ENCODE measurements at regions not wholly inside any gene's neighbourhood (a gene's known extent, or its start where the extent isn't known, plus 50 kb on each side); places are given as distances from the start of the nearest gene placed in this dataset.
"Not testable (repeated sequence)": the region's sequence is repeated elsewhere in the genome, so short reads cannot be mapped to it uniquely, and the experiment has no call there.

GRCh38 chr17:70407506-70407905 is 238.2 kb downstream of the KCNJ2 start:
- DNase-seq (ENCODE audit: low spot score): no peak
- intact Hi-C loops (cut with DNase I): no loop called here

- intact Hi-C loops (cut with DNase I): no loop called here
- DNase-seq (ENCODE audit: low spot score): no peak
Observed at GRCh38 chr17:70408768-70409167, 239.4 kb downstream of the KCNJ2 start.

GRCh38 chr17:70414300-70414699 is 245.0 kb downstream of the KCNJ2 start:
- intact Hi-C loops (cut with DNase I): no loop called here
- no peak for DNase-seq (ENCODE audit: low spot score)

GRCh38 chr17:70420861-70421445 is 251.6 kb downstream of the KCNJ2 start:
- no peak for DNase-seq (ENCODE audit: low spot score)
- intact Hi-C loops (cut with DNase I): no loop called here

GRCh38 chr17:70422862-70423261 is 253.5 kb downstream of the KCNJ2 start:
- intact Hi-C loops (cut with DNase I): no loop called here
- no peak for DNase-seq (ENCODE audit: low spot score)

- intact Hi-C loops (cut with DNase I): no loop called here
- DNase-seq (ENCODE audit: low spot score): no peak
Observed at GRCh38 chr17:70423562-70423961, 254.2 kb downstream of the KCNJ2 start.

GRCh38 chr17:70426752-70427151 is 257.4 kb downstream of the KCNJ2 start:
- no peak for DNase-seq (ENCODE audit: low spot score)
- intact Hi-C loops (cut with DNase I): no loop called here

GRCh38 chr17:70434536-70435490 is 265.5 kb downstream of the KCNJ2 start:
- no peak for DNase-seq (ENCODE audit: low spot score)
- intact Hi-C loops (cut with DNase I): no loop called here

GRCh38 chr17:70437656-70438055 is 268.3 kb downstream of the KCNJ2 start:
- DNase-seq (ENCODE audit: low spot score): no peak
- intact Hi-C loops (cut with DNase I): no loop called here

- DNase-seq (ENCODE audit: low spot score): no peak
- intact Hi-C loops (cut with DNase I): no loop called here
Observed at GRCh38 chr17:70446446-70446845, 277.1 kb downstream of the KCNJ2 start.

- DNase-seq (ENCODE audit: low spot score): no peak
- intact Hi-C loops (cut with DNase I): no loop called here
Observed at GRCh38 chr17:70447588-70447987, 278.3 kb downstream of the KCNJ2 start.

GRCh38 chr17:70453075-70453474 is 283.7 kb downstream of the KCNJ2 start:
- intact Hi-C loops (cut with DNase I); DNase-seq (ENCODE audit: low spot score): not testable (repeated sequence)

GRCh38 chr17:70454377-70454776 is 285.0 kb downstream of the KCNJ2 start:
- intact Hi-C loops (cut with DNase I): no loop called here
- DNase-seq (ENCODE audit: low spot score): no peak

GRCh38 chr17:70454908-70455307 is 285.6 kb downstream of the KCNJ2 start:
- DNase-seq (ENCODE audit: low spot score): no peak
- intact Hi-C loops (cut with DNase I): no loop called here

- intact Hi-C loops (cut with DNase I): no loop called here
- no peak for DNase-seq (ENCODE audit: low spot score)
Observed at GRCh38 chr17:70464995-70465394, 295.7 kb downstream of the KCNJ2 start.

GRCh38 chr17:70468661-70469060 is 299.3 kb downstream of the KCNJ2 start:
- intact Hi-C loops (cut with DNase I): no loop called here
- no peak for DNase-seq (ENCODE audit: low spot score)

GRCh38 chr17:70473049-70473448 is 303.7 kb downstream of the KCNJ2 start:
- no peak for DNase-seq (ENCODE audit: low spot score)
- intact Hi-C loops (cut with DNase I): no loop called here

GRCh38 chr17:70476368-70476767 is 307.0 kb downstream of the KCNJ2 start:
- DNase-seq (ENCODE audit: low spot score): no peak
- intact Hi-C loops (cut with DNase I): no loop called here

GRCh38 chr17:70478902-70479301 is 309.6 kb downstream of the KCNJ2 start:
- no peak for DNase-seq (ENCODE audit: low spot score)
- intact Hi-C loops (cut with DNase I): no loop called here

GRCh38 chr17:70479779-70480178 is 310.4 kb downstream of the KCNJ2 start:
- no peak for DNase-seq (ENCODE audit: low spot score)
- intact Hi-C loops (cut with DNase I): loop anchor here in 1 of 2 donors (10.0 kb wide), 1 partner anchor 1455 kb away; no protein-coding TSS in a partner anchor

GRCh38 chr17:70483624-70484023 is 314.3 kb downstream of the KCNJ2 start:
- intact Hi-C loops (cut with DNase I): loop anchor here in 1 of 2 donors (10.0 kb wide), 1 partner anchor 1459 kb away; no protein-coding TSS in a partner anchor
- no peak for DNase-seq (ENCODE audit: low spot score)

All from posterior vena cava (tissue), 2 donors.